NCI-H524 (cell line): ENCODE measurements at regions not wholly inside any gene's neighbourhood (a gene's known extent, or its start where the extent isn't known, plus 50 kb on each side); places are given as distances from the start of the nearest gene placed in this dataset.
A peak's percentile ranks its signal among the peaks of the same experiment; 100 is the strongest.
"Not testable (repeated sequence)": the region's sequence is repeated elsewhere in the genome, so short reads cannot be mapped to it uniquely, and the experiment has no call there.

Experiments used
- DNase-seq, 2 experiments: peaks; one replicate each; lab custom pipeline; 2025; lab: John Stamatoyannopoulos, UW

- no peak for DNase-seq
Observed at GRCh38 chrX:69062493-69062892, 102.8 kb downstream of the PJA1 start.

- DNase-seq = peak in 1 of 2 experiments; percentile 45
Observed at GRCh38 chrX:69060631-69061408, 104.4 kb downstream of the PJA1 start.

GRCh38 chrX:69055193-69055592 lies 110.1 kb downstream of the PJA1 start:
- DNase-seq = no peak

GRCh38 chrX:69054497-69054896 lies 110.8 kb downstream of the PJA1 start:
- DNase-seq = not testable (repeated sequence)

GRCh38 chrX:69051901-69052300 lies 113.4 kb downstream of the PJA1 start:
- no peak for DNase-seq

GRCh38 chrX:69050051-69050765 lies 115.0 kb downstream of the PJA1 start:
- DNase-seq = peak in 1 of 2 experiments; percentile 40

- DNase-seq = no peak
Observed at GRCh38 chrX:69046996-69047490, 118.2 kb downstream of the PJA1 start.

GRCh38 chrX:69045616-69046345 lies 119.5 kb downstream of the PJA1 start:
- no peak for DNase-seq

- DNase-seq = no peak
Observed at GRCh38 chrX:69038816-69039215, 126.4 kb downstream of the PJA1 start.

- DNase-seq = no peak
Observed at GRCh38 chrX:69038188-69038587, 127.1 kb downstream of the PJA1 start.

- no peak for DNase-seq
Observed at GRCh38 chrX:69037786-69038185, 127.5 kb downstream of the PJA1 start.

GRCh38 chrX:69036674-69037573 lies 128.3 kb downstream of the PJA1 start:
- DNase-seq = no peak

GRCh38 chrX:69034451-69034850 lies 130.8 kb downstream of the PJA1 start:
- DNase-seq = no peak

- no peak for DNase-seq
Observed at GRCh38 chrX:69033936-69034335, 131.3 kb downstream of the PJA1 start.

GRCh38 chrX:69032601-69033000 lies 132.7 kb downstream of the PJA1 start:
- DNase-seq = no peak

- no peak for DNase-seq
Observed at GRCh38 chrX:69031971-69032391, 133.3 kb downstream of the PJA1 start.

- no peak for DNase-seq
Observed at GRCh38 chrX:69031181-69031580, 134.1 kb downstream of the PJA1 start.

- DNase-seq = no peak
Observed at GRCh38 chrX:69029771-69030170, 135.5 kb downstream of the PJA1 start.

GRCh38 chrX:69028761-69029120 lies 136.5 kb downstream of the PJA1 start:
- no peak for DNase-seq

- no peak for DNase-seq
Observed at GRCh38 chrX:69028006-69028760, 137.1 kb downstream of the PJA1 start.
